ENCODE measurements at regions not wholly inside any gene's neighbourhood (a gene's known extent, or its start where the extent isn't known, plus 50 kb on each side); places are given as distances from the start of the nearest gene placed in this dataset.

- no peak for DNase-seq (ENCODE audit: low read depth)
- TF ChIP-seq CTCF (IDR thresholded peaks at IDR 0.05; ENCODE audit: low read depth, low read length, missing control alignments): no peak
- no peak overlapping the region for H3K4me3 ChIP-seq (ENCODE audit: low read depth, low read length)
Measured at GRCh38 chr14:87063181-87063580, 929.8 kb downstream of the GALC start.

- no peak overlapping the region for H3K4me3 ChIP-seq (ENCODE audit: low read depth, low read length)
- TF ChIP-seq CTCF (IDR thresholded peaks at IDR 0.05; ENCODE audit: low read depth, low read length, missing control alignments): no peak
- DNase-seq (ENCODE audit: low read depth): no peak
Measured at GRCh38 chr14:87060405-87060804, 932.6 kb downstream of the GALC start.

GRCh38 chr14:87059060-87059839 is 933.7 kb downstream of the GALC start:
- no peak for TF ChIP-seq CTCF (IDR thresholded peaks at IDR 0.05; ENCODE audit: low read depth, low read length, missing control alignments)
- DNase-seq (ENCODE audit: low read depth): no peak
- H3K4me3 ChIP-seq (ENCODE audit: low read depth, low read length): no peak overlapping the region

GRCh38 chr14:87055007-87055406 is 938.0 kb downstream of the GALC start:
- TF ChIP-seq CTCF (IDR thresholded peaks at IDR 0.05; ENCODE audit: low read depth, low read length, missing control alignments): no peak
- DNase-seq (ENCODE audit: low read depth): no peak
- H3K4me3 ChIP-seq (ENCODE audit: low read depth, low read length): no peak overlapping the region

- no peak for TF ChIP-seq CTCF (IDR thresholded peaks at IDR 0.05; ENCODE audit: low read depth, low read length, missing control alignments)
- no peak for DNase-seq (ENCODE audit: low read depth)
- H3K4me3 ChIP-seq (ENCODE audit: low read depth, low read length): no peak overlapping the region
Measured at GRCh38 chr14:87052646-87053225, 940.2 kb downstream of the GALC start.

- TF ChIP-seq CTCF (IDR thresholded peaks at IDR 0.05; ENCODE audit: low read depth, low read length, missing control alignments): no peak
- H3K4me3 ChIP-seq (ENCODE audit: low read depth, low read length): no peak overlapping the region
- DNase-seq (ENCODE audit: low read depth): no peak
Measured at GRCh38 chr14:87050421-87050820, 942.6 kb downstream of the GALC start.

- peak; percentile 17 for TF ChIP-seq CTCF (IDR thresholded peaks at IDR 0.05; ENCODE audit: low read depth, low read length, missing control alignments)
- no peak overlapping the region for H3K4me3 ChIP-seq (ENCODE audit: low read depth, low read length)
- DNase-seq (ENCODE audit: low read depth): no peak
Measured at GRCh38 chr14:87049950-87050349, 943.0 kb downstream of the GALC start.
